ENCODE measurements at regions not wholly inside any gene's neighbourhood (a gene's known extent, or its start where the extent isn't known, plus 50 kb on each side); places are given as distances from the start of the nearest gene placed in this dataset.

- no peak for TF ChIP-seq CTCF (IDR thresholded peaks at IDR 0.05; ENCODE audit: low read depth, low read length, poor library complexity, severe bottlenecking)
- no peak for TF ChIP-seq EZH2phosphoT487 (IDR thresholded peaks at IDR 0.05; ENCODE audit: borderline replicate concordance, low read length)
Observed at GRCh38 chr6:14452567-14453527, 335.3 kb downstream of the CD83 start.
